HUES48 (cell line): ENCODE measurements at regions not wholly inside any gene's neighbourhood (a gene's known extent, or its start where the extent isn't known, plus 50 kb on each side); places are given as distances from the start of the nearest gene placed in this dataset.

Source experiments
- H3K27ac ChIP-seq: one replicate; pipeline ENCODE4 v1.7.0; 2013; ENCODE audit warnings: low read depth, low read length, inconsistent platforms
- H3K27me3 ChIP-seq: 2 replicates; pipeline ENCODE4 v1.6.1; 2013; ENCODE audit warnings: mild to moderate bottlenecking, low read length; ENCODE audit not compliant: control insufficient read depth, insufficient read depth
- H3K36me3 ChIP-seq: 2 replicates; pipeline ENCODE4 v1.6.1; 2013; ENCODE audit warnings: low read length; ENCODE audit not compliant: control insufficient read depth, insufficient read depth
- H3K4me1 ChIP-seq: 2 replicates; pipeline ENCODE4 v1.6.1; 2013; ENCODE audit warnings: mild to moderate bottlenecking, low read length; ENCODE audit not compliant: control insufficient read depth, insufficient read depth
- H3K4me3 ChIP-seq: 2 replicates; pipeline ENCODE4 v1.5.1; 2013; ENCODE audit warnings: mild to moderate bottlenecking, low read depth, low read length
- H3K9ac ChIP-seq: 2 replicates; pipeline ENCODE4 v1.6.1; 2013; ENCODE audit warnings: mild to moderate bottlenecking, low read depth, low read length, moderate library complexity
- H3K9me3 ChIP-seq: 2 replicates; pipeline ENCODE4 v1.6.1; 2013; ENCODE audit warnings: low read length; ENCODE audit not compliant: control insufficient read depth, insufficient read depth

DNA sequence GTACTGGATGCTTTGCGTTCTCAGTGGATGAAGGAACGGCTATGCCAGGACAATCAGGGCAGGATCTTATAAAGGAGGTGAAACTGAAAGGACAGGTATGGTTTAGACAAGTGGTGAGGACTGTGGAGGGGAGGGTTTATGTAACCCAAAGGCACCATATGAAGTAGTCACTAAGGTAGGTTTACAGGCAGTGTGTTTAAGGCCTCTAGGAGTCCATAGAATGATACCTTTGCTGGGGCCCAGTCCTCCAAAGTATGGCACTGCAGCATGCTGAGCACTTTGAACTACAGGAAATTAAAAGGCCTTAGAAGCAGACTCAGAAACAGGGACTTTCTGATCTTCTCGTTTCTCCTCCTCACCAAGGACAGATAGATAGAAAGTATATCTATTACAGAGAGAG lies 304.7 kb upstream of the USP25 start:
- H3K4me1 ChIP-seq = peaks cover 34% of the 10 kb centered on the region
- H3K36me3 ChIP-seq = no peaks in the 10 kb centered on the region
- no peaks in the 10 kb centered on the region for H3K27me3 ChIP-seq
- peak overlapping the region; percentile 92 for H3K27ac ChIP-seq
- H3K9ac ChIP-seq = no peak overlapping the region
- no peak overlapping the region for H3K4me3 ChIP-seq
- H3K9me3 ChIP-seq = no peaks in the 10 kb centered on the region

DNA sequence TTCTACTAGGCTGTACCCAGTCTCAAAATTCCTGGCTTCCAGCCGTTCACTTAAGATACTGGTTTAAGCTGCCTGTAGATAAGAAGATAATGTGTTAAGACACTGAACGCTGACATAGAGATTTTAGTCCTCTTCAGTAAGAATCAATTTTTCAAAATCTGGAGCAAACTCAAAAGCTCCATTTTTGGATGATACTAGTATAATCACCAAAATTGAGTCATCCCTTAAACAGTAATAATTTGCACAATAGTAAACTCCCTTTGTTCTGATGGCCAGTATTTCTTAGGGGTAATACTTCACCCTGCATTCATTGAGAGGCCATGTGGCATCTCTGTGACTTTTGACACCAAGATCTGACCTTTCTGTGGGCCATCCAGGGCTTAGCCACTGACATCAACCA lies 299.8 kb upstream of the USP25 start:
- Histone ChIP-seq H3K9ac (no peak overlapping the region), H3K36me3 (no peaks in the 10 kb centered on the region), H3K27me3 (no peaks in the 10 kb centered on the region), H3K9me3 (no peaks in the 10 kb centered on the region), H3K4me1 (peaks cover 6% of the 10 kb centered on the region), H3K27ac (no peak overlapping the region), H3K4me3 (no peak overlapping the region)

DNA sequence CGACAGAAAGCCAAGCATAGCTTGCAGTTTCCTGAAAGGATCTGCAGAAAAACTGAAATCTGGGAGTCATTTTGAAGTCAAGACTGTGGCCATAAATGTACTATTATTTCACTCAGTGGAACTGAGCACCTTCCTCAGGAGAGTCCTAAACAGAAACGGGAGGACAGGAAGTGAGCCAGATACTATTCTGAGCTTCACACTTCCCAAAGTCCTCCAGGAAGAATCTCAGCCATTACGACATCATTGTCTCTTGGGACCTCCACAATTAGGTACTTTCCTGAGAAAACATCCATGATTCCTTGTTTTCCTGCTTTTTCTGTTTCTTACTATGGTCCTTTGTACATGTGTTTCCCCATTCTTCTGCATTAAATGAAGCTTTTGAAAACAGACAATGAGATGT lies 299.2 kb upstream of the USP25 start:
- H3K4me3 ChIP-seq = no peak overlapping the region
- H3K36me3 ChIP-seq = no peaks in the 10 kb centered on the region
- H3K9me3 ChIP-seq = no peaks in the 10 kb centered on the region
- H3K27ac ChIP-seq = no peak overlapping the region
- no peaks in the 10 kb centered on the region for H3K27me3 ChIP-seq
- no peaks in the 10 kb centered on the region for H3K4me1 ChIP-seq
- H3K9ac ChIP-seq = no peak overlapping the region

DNA sequence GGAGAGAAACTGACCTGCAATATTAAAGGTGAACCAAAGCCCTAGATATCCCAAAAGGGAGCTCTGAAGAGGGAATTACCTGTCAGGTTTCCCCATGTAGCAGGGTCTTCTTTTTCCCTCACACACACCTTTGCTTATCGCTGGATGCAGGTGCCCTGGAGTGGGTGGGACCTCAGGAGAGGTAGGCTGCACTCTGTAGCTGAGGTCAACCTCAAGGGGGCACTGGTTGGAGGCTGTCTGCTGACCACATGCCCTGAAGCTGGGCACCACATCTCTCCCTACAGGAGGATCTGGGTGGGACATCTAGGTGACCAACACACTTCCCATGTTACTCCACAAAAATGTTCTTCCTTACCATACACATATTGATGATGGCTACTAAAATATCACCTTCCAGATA lies 298.7 kb upstream of the USP25 start:
- Histone ChIP-seq H3K36me3 (no peaks in the 10 kb centered on the region), H3K4me3 (no peak overlapping the region), H3K4me1 (no peaks in the 10 kb centered on the region), H3K27me3 (no peaks in the 10 kb centered on the region), H3K9me3 (no peaks in the 10 kb centered on the region), H3K27ac (no peak overlapping the region), H3K9ac (no peak overlapping the region)

DNA sequence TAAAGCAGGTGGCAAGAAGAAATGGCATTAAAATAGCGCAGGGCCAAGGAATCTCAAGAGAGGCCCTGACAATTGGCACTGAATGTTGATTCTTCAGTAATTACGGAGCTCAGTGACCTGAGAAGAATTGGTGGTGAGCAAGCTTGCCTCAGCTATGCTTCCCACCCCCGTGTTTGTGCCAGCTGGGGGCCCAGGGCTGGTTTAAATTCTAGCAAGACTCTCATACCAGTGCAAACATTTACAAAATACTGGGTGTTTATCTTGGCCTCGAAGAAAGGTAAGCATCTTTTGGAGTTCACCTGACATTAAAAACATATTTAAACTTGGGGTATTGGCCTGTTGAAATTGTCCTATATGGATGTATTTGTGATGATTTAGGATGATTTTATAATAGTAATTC lies 296.7 kb upstream of the USP25 start:
- Histone ChIP-seq H3K27ac (no peak overlapping the region), H3K4me3 (no peak overlapping the region), H3K9ac (no peak overlapping the region), H3K9me3 (no peaks in the 10 kb centered on the region), H3K4me1 (peaks cover 6% of the 10 kb centered on the region), H3K36me3 (no peaks in the 10 kb centered on the region), H3K27me3 (no peaks in the 10 kb centered on the region)

DNA sequence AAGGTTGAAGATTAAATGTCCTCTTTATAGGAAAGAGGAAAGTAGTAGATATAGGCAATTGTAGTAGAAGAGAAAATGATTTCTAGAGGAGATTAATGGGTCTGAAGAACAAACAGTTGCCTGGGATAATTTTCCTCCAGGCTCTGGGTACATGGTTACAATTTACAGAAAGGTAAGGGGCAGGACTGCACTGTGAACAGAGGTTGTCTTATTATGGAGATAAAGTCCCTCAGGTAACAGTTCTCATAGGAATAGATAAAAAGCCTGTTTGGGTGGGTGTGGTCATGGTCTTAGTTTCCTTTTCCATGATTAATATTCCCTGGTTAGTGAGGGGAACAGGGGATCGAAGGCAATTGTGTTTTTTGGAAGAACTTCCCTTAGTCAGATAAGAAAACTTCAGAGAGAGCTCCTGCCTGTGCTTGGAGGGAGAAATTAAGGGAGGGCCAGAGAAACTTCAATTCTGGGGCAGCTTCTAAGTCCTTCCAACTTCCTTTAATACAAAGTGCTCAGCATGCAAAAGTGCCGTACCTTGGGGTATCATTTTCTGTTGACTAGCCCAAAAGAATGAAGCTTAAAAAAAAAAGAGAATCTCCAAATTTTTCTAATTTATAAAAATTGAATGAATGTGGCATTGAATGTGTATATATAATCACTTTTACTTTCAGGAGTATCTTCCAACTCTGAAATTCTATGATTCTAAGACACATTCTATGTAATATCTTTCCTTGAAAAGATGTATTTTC lies 295.4 kb upstream of the USP25 start:
- Histone ChIP-seq H3K9me3 (no peaks in the 10 kb centered on the region), H3K36me3 (no peaks in the 10 kb centered on the region), H3K9ac (no peak overlapping the region), H3K27me3 (no peaks in the 10 kb centered on the region), H3K4me1 (peaks cover 10% of the 10 kb centered on the region), H3K4me3 (no peak overlapping the region), H3K27ac (no peak overlapping the region)

DNA sequence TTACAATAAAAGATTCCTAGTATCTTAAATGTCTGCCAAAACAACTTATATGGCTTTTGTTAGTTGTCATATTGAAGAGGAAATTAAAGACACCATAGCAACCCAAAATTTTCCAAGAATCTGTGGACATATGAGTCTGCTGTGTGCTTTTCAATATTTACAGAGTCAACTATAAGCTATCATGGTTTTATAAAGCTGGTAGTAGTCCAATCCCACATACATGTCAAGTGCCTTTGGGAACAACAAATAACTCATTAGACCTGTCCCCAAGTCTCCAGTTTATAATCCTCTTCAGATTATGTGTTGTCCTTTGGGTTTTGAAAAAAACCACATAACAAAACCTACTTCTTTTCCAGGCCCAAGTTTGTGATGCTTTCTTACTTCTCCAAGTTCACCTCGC lies 293.8 kb upstream of the USP25 start:
- Histone ChIP-seq H3K27ac (no peak overlapping the region), H3K4me3 (no peak overlapping the region), H3K9ac (no peak overlapping the region), H3K27me3 (no peaks in the 10 kb centered on the region), H3K4me1 (peaks cover 13% of the 10 kb centered on the region), H3K9me3 (no peaks in the 10 kb centered on the region), H3K36me3 (no peaks in the 10 kb centered on the region)

DNA sequence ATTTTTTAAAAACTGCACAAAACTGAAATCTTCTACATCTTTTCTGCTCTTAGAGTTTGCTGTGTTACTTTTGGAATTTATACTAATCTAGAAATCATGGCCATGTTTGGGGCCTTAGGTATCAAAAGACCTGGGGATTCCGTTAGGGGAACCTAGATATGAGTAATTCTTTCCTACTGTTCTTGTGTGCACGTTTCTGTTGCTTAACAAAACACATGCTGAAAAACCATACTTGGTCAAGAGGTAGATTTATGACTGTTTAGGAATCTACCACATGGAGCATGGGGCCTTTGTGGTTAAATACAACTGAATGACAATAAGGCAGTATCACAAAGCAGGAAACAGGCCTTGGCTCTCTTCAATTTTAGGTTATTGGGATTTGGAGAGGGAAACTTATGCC lies 291.9 kb upstream of the USP25 start:
- Histone ChIP-seq H3K9ac (no peak overlapping the region), H3K4me1 (peaks cover 21% of the 10 kb centered on the region), H3K27ac (no peak overlapping the region), H3K9me3 (no peaks in the 10 kb centered on the region), H3K36me3 (no peaks in the 10 kb centered on the region), H3K4me3 (no peak overlapping the region), H3K27me3 (no peaks in the 10 kb centered on the region)

DNA sequence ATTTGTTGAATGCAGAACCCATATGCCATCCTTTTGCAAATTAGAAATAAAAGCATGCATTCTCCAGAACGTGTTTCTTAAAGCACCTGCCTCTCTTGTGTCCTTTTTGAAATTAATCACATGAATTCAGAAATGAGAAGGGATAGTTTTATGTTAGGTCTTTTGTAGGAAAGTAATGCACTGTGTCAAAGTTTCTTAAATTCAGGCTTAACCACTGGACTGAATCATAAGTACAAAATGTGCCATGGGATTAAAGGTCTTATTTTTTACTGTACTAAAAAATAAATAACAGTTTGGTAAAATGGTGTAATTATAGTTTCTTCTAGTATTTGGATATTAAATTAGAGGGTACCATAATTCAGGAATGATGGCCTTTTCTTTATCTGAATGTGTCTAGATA lies 290.1 kb upstream of the USP25 start:
- Histone ChIP-seq H3K36me3 (no peaks in the 10 kb centered on the region), H3K9me3 (no peaks in the 10 kb centered on the region), H3K27me3 (no peaks in the 10 kb centered on the region), H3K4me1 (peaks cover 36% of the 10 kb centered on the region), H3K4me3 (no peak overlapping the region), H3K9ac (no peak overlapping the region), H3K27ac (no peak overlapping the region)

DNA sequence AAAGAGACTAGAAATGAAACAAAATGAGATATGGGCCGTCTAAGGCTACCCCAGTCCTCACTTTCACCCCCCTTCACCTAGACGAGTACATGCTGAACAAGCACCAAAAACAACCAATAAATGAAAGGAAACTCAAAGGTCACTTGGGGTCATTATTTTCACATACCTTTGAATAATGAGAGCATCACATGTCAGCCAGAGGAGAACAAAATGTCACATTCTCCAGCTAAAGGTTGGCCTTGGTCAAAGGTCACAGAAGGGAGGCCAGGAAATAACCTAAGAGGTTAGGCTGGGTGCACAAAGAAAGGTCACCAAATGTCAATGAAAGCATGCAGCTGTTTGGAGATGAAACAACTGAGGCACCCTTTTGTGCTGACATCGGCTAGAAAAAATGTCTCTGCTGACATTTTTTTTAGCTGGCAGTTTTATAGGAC lies 288.7 kb upstream of the USP25 start:
- Histone ChIP-seq H3K27ac (no peak overlapping the region), H3K27me3 (no peaks in the 10 kb centered on the region), H3K9me3 (no peaks in the 10 kb centered on the region), H3K36me3 (no peaks in the 10 kb centered on the region), H3K9ac (no peak overlapping the region), H3K4me3 (no peak overlapping the region), H3K4me1 (peaks cover 49% of the 10 kb centered on the region)

DNA sequence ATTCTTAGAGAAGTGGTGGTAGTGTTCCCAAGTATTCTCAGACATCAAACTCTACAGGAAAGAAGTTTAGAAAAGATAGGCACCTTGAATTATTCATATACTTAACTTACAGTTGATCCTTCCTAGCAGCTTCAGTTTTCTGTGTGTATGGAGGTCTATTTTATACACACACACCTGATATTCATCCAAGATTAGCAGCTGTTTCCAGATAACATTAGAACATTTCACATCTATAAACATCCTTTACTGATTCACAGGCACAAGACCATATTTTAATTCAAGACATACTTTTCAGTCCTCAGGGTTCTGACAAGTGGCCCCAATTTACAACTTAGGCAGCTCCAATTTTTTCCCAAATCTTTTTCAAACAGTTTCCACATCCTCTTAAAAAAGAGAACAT lies 287.8 kb upstream of the USP25 start:
- no peak overlapping the region for H3K4me3 ChIP-seq
- no peaks in the 10 kb centered on the region for H3K36me3 ChIP-seq
- H3K9me3 ChIP-seq = no peaks in the 10 kb centered on the region
- H3K27me3 ChIP-seq = no peaks in the 10 kb centered on the region
- H3K27ac ChIP-seq = no peak overlapping the region
- H3K9ac ChIP-seq = no peak overlapping the region
- peaks cover 54% of the 10 kb centered on the region for H3K4me1 ChIP-seq
